ENCODE measurements at regions not wholly inside any gene's neighbourhood (a gene's known extent, or its start where the extent isn't known, plus 50 kb on each side); places are given as distances from the start of the nearest gene placed in this dataset.
"Not testable (repeated sequence)": the region's sequence is repeated elsewhere in the genome, so short reads cannot be mapped to it uniquely, and the experiment has no call there.

DNA sequence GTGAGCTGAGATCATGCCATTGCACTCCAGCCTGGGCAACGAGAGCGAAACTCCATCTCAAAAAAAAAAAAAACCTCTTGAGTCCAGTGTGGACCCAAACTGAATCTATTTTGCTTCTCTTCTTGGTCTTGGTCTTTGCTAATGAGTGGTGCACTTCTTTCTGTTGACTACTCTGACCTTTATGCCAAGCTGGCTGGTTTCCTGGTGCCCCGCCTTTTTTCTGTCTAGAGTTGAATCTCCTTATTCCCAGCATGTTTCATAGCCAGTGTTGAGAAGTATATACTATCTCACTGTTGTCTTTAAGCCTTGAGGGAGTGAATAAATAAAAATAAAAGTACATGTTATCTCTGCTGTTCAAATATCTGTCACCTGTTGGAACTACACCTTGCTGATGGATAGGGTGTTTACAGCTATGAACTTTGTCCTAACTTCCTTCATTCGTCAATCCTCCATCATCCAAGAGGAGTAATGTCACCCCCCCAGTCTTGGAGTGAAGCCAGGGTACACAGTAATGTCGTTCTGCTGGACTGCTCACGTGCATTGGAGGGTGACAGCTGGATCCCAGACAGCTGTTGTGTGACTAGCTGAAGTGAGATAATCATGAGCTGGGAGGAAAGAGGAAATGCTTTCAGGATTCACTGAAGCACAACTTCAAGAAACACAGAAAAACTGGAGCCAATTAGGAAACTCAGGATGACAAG, 99.3 kb upstream of the PRKG2 start:
- DNase-seq: no peak

DNA sequence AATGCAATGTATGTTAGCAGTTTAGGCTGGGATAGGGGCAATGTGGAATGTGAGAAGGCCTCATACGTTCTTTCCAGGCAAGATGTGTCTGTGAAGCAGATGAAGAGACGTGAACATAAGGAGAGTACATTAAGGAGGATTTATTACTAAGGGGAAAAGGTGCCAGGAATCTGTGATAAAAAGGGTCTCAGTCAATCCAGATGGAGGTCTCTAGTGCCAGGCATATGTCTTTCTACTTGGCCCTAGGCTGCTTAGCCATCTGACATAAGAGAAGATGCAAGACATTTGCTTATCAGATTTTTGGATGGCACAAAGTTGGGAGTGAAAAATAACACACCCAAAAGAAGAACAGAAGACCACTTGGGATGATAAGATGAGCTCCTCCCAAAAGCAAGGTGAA, 93.0 kb upstream of the PRKG2 start:
- DNase-seq: no peak

DNA sequence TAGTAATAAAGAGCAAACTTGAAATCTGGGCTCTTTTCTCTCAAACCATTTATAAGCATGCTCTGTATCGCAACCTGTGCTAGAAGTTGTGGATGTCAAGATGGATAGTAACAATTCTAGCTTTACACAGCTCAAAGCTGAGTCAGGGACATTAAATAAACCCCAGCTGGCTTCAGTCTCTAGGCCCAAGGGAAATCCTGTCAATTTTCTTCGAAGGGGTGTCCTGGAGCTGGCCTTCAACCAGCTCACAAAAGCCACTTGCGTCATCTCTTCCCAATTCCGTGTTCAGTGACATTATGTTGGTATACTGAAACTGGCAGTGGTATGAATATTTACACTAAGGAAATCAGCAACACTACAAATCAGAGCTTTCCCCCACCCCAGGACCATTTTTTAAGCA, 89.8 kb upstream of the PRKG2 start:
- DNase-seq: no peak

DNA sequence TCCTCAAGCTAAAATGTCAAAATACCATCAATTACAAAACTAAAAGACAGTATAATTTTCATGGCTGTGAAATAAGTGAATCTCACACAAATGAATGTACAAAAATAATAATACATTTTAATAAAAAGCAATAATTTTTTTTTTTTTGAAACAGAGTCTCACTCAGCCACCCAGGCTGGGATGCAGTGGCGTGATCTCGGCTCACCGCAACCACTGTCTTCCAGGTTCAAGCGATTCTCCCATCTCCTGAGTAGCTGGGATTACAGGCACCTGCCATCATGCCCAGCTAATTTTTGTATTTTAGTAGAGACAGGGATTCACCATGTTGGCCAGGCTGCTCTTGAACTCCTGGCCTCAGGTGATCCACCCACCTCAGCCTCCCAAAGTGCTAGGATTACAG, 85.3 kb upstream of the PRKG2 start:
- not testable (repeated sequence) for DNase-seq

DNA sequence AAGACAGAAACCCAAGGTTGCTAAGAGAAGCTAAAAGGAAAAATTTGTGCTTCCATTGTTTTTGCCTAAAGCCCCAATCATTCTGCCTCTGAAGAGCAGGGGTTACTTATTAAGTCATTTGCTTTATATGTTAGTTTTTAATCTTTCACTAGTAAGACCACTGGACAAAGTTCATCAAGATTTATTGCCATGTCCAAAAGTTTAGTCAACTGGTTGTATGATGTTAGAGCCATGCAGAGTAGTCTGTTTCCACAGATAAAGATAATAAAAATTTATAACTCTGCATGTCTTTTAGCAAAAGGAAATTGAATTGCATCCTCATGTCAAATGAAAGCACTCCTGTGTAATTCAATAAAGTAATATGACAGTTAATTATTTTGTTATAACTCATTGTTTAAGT, 75.8 kb upstream of the PRKG2 start:
- no peak for DNase-seq

DNA sequence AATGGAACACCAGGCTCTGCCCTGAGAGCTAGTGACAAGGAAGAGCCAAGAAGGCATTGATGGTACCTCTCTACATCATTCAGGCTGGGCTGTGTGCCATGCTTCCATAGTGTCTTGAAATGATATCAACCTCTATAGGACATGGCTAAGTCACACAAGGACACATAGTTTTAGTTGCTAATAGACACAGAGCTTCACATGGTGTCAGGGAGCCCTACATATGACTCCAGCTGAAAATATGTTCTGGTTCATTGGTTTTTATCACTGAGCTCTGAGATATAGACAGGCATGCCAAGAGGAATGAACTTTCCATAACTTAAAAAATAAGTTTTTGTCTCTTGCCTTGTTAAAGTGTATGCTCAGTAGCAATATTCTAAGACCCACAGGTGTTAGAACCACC, 72.1 kb upstream of the PRKG2 start:
- DNase-seq: no peak

DNA sequence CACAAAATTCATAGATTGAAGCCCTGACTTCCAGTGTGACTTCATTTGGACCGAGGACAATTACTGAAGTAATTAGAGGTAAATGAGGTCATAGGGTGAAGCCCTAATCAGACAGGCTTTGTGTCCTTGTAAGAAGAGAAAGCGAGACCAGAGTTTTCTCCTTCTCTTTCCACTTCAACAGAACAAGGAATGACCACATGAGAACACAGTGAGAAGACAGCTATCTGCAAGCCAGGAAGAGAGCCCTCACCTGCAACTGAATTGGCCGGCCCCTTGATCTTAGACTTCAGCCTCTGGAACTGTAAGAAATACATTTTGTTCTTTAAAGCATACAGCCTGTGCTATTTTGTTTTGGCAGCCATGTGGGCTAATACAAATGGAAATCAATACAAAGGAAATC, 67.1 kb upstream of the PRKG2 start:
- no peak for DNase-seq

DNA sequence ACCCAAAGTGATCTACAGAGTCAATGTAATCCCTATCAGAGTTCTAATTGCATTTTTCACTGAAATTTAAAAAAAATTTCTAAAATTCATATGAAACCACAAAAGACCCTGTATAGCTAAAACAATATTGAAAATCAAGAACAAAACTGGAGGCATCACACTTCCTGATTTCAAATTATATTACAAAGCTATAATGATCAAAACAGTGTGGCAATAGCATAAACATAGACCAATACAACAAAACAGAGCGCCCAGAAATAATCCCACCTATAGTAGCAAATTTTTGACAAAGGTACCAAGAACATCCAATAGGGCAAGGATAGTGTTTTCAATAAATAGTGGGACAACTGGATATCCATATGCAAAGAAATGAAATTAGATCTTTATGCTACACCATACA, 59.4 kb upstream of the PRKG2 start:
- DNase-seq: no peak

DNA sequence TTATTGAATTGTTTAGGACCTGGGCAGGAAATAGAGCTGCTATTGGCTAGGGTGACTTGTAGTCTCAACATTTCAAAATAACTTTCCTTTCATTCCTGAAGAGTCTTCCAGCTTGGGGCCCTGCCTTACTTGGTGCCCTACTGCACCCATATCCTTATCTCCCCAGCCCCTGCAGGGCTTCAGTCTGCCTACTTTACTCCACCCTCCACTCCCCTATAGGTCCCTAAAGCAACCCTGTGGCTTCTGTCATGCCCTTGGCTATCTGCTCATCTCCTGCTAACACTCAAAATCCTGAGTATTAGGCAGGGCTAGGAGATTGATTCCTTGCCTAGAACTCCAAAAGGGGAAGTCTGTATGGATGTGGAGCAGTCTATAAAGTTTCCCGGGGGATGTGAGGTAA, 57.6 kb upstream of the PRKG2 start:
- DNase-seq: no peak

Measured in stimulated activated CD4-positive, alpha-beta T cell treated with anti-CD3 and anti-CD28 coated beads, Interleukin-4, amount 100 ng/mL, for 4 hours (primary cell).